WI38 (cell line): ENCODE measurements at regions not wholly inside any gene's neighbourhood (a gene's known extent, or its start where the extent isn't known, plus 50 kb on each side); places are given as distances from the start of the nearest gene placed in this dataset.
"Not testable (repeated sequence)": the region's sequence is repeated elsewhere in the genome, so short reads cannot be mapped to it uniquely, and the experiment has no call there.

Experiments used
- H3K4me3 ChIP-seq: 2 replicates; pipeline ENCODE4 v1.5.1; 2011; ENCODE audit warnings: low read depth, mild to moderate bottlenecking, control low read depth, low read length
- CTCF ChIP-seq: IDR thresholded peaks from 2 replicates; pipeline ENCODE4 v1.5.1; 2012; ENCODE audit warnings: low read depth, mild to moderate bottlenecking, control low read depth, low read length

DNA sequence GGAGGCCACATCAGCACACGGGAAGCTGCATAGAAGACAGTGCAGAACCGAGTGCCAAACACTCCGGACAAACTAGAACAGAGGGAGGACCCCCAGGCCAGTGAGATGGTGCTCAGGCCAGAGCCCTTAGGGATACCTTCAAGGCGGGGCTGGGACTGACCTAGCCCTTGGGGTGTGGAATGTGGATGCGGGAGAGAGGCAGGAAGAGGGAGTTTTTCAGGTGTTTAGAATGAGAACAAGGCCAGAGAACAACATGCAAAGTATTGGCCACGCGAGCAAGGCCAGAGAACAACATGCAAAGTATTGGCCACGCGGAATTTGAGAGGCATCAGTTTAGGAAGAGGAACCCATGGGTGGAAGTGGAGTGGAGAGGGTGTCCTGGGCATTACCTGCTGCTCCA lies 65.1 kb upstream of the ATP12A start:
- no peak overlapping the region for H3K4me3 ChIP-seq
- TF ChIP-seq CTCF, result no peak

DNA sequence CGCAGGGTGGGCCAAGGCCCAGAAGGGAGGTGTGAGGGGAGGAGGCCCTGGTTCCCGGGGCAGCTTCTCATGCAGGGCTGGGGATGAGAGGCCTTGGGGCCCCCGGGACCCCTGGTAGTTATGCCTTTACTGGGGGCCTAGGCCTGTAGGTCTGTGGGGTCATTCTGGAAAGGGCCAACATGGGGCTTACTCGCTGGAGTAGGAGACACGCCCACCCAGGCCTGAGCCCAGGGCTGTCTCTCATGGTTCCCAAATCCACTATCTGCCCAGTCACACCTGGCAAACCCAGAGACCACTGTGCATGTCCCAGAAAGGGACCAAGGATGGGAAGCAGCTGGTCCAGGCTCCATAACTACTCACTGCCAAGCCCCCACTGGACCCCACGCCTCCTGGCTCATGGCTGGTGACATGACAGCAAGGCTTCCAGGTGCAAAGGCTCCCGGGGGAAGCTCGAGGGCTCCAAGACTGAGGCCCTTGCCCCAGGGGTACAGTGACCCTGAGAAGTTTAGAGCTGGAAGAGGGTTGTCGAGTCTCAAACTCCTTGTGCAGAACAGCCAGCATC lies 64.2 kb upstream of the ATP12A start:
- no peak overlapping the region for H3K4me3 ChIP-seq
- TF ChIP-seq CTCF, result no peak

GRCh38 chr13:24616514-24616913 lies 63.7 kb upstream of the ATP12A start:
- H3K4me3 ChIP-seq, result no peak overlapping the region
- no peak for TF ChIP-seq CTCF

DNA sequence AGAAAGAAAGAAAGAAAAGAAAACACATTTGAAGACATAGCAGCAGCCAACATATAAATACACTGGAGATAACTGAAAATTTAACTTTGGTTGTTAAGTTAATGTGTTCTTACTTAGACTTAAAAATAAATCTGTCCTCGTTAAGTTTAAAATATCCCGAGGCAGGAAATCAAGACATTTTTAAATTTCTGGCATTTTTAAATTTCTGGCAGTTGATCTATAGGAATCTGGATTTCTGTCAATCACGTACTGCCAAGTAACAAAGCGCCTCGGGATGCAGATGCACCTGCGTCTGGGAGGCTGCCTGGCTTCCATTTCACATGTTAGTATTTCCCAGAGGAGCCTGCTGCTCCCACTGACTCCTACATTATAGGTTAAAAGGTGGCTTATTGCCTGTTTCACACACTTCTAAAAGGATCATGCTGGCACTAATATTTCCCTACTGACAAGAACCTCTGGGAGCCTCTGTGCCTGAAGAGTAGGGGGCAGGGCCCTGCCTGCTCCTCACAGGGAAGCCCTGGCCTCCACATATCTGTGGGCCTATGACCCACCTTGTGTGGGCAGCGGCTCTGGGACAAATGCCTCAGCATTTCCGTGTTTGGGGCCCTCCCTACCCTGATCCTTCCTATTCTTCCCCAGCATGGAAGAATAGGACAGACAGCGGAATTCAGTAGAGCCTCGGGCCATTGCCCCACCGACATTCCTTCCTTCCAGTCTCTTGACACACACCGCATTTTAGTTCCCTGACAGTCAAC lies 62.8 kb upstream of the ATP12A start:
- no peak for TF ChIP-seq CTCF
- no peak overlapping the region for H3K4me3 ChIP-seq

- no peak overlapping the region for H3K4me3 ChIP-seq
- no peak for TF ChIP-seq CTCF
Measured at GRCh38 chr13:24618011-24618955, 61.9 kb upstream of the ATP12A start.

DNA sequence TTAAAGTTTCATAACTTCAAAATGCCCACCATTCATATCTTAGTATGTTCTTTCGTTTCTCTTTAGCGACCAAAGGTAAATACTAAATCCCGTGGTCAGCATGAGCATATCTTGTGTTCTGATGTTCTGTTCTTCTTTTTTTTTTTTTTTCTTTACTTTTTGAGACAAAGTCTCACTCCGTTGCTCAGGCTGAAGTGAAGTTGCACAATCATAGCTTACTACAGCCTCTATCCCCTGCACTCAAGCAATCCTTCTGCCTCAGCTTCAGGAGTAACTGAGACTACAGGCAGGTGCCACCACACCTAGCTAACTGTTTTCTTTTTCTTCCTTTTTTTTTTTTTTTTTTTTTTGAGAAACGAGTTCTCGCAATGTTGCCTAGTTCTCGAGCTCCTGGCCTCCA lies 60.9 kb upstream of the ATP12A start:
- TF ChIP-seq CTCF, result no peak

GRCh38 chr13:24622481-24623148 lies 57.6 kb upstream of the ATP12A start:
- H3K4me3 ChIP-seq, result not testable (repeated sequence)

More for the DNA sequence above, 60.9 kb upstream of the ATP12A start:
- H3K4me3 ChIP-seq, result no peak overlapping the region
